NOMO-1 treated with DMSO at 0.1 percent for 48 hours (cell line): ENCODE measurements at regions not wholly inside any gene's neighbourhood (a gene's known extent, or its start where the extent isn't known, plus 50 kb on each side); places are given as distances from the start of the nearest gene placed in this dataset.
A peak's percentile ranks its signal among the peaks of the same experiment; 100 is the strongest.

Source experiments
- DNase-seq: peaks from one replicate; lab custom pipeline; 2025; ENCODE audit not compliant: unreplicated experiment; lab: John Stamatoyannopoulos, UW

DNA sequence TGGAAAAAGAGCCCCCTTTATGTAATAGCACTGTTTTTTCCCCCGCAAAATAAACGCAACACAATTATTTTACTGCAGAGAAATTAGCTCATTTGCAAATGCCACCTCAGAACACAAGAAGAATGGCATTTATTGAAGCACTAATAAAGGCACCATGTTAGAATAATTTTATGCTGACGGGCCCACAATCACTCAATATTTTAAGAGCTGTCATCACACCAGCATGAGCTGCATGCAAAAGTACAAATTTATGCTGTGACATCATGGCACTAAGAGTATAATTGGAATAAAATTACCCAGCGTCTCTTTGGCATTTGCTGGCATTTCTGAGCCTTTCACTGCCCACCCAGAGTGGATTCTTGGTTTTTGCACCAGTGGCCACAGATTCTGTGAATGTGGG is 364.6 kb downstream of the TLE4 start:
- DNase-seq: no peak

GRCh38 chr9:79929285-79929684 is 357.5 kb downstream of the TLE4 start:
- DNase-seq: no peak

DNA sequence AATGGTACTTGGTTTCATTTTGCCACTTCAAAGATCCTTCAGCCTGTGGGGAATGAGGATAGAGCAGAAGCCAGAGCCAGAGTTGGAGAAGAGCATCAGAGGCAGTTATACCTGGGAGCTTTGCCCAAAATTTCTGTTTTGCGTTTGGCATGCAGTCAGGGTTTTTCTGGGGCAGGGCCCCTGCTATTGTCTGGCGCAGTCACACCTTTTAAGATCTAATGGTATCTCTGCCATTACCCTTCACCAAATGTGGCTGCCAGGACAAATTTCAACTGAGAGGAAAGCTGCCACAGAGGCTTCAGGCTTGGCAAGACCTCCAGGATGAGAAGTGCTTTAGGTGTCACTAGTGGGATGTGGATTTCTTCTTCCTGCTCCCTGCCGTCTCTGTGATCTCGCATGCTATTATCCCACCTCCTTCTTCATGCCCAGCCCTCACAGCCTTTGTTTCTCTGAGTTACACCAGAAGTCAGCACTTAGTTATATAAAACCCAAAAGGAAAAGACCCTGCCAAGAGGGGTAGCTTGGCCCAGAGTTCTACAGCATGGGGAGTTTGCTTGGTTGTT is 357.0 kb downstream of the TLE4 start:
- no peak for DNase-seq

DNA sequence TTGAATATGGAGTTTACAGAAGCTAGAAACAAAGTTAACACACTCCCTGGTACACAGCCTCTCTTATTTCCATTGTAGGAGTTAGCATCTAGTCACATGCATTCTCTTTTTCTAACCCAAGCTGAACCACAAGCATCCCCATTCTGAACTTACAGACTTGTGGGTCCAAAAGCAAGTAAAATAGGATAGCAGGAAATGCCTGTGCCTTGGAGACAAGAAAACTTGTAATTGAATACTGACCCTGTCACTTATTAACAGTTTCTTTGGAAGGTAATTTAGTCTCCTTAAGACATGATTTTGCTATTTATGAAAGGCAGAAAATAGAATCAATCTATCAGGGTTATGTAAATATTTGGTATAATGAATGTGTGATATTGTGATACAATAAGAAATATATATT is 353.6 kb downstream of the TLE4 start:
- no peak for DNase-seq

DNA sequence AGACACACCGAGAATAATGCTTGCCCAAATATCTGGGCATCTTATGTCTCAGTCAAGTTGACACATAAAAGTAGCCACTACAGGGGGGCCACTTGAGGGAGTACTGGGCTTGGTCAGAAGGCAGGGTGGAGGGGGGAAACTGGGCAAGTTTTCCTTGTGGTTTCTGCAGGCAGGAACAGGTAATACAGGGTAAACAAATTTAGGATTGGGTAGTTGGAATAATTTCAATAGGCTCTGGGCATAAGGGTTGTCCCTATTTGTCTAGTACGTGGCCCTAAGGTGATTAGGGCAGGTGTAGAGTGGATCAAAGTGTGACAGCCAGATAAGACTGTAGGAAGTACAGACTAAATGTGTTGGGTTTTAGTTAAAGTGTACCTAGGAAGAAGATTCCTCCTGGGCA is 353.1 kb downstream of the TLE4 start:
- DNase-seq: no peak

DNA sequence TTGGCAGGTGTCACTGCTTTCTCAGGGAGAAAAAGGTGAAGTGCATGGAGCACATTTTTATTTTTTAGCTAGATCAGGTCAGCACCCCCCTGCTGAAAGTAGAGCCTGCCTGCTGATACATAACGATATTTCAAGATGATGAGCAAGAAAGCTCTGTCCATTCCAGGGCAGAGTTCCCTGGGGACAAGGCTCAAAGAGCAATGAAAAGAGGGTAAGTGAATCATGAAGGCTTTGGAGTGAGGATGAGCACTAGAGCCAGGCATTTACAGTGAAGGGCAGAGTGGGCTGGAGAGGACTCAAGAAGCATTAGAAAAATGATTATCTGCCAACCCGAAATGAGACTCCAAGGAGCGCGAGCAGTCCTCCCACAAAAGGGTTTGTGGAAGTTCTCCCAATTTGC is 345.7 kb downstream of the TLE4 start:
- DNase-seq: no peak

DNA sequence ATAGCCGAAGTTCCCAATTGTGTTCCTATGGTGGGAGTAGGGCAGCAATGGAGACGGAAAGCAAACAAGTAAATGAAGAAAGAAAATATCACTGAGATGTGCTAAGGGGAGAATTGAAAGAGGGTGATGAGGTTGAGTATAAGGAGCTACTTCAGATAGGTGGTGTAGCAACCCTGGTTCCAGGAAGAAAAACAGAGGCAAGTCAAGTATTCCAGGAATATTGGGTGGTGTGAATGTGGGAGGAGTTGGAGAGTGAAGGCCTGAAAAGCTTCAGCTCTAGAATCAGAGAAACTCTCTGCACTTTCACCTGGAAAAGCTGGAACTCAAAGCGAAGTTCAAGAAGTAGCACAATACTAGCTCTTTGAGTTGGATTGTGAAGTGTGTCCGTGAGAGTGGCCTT is 342.1 kb downstream of the TLE4 start:
- DNase-seq: no peak

DNA sequence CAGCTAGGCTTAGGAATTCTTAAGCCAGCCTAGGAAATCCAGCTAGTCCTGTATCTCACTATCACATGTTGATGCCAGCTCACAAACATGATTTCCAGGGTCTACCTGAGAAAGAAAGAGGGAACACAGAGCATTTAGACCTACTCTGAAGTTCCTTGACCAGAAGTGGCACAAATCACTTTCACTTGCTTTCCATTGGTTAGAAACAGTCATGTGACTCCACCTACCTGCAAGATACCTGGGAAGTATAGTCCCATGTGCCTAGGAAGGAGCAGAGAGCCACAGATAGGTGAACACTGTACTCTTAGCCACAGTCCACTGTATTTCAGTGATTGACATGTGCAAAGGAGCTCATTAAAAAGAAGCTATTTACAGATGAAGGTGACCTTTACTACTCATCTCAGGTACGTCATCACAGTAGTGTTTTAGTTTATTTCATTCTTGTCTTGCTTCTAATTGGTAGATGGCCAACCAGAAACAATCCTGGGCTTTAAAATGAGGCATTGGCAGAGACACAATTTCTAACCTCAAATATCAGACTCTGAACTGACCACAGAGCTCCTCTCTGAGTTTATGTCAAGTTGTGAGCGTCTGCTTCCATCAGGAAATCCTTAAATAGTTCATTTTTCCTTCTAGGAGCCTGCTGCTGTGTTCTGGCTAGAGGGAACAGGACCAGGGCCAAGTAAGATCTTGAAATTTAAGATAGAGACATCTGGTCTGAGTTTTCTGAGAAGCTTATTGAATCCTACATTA is 340.7 kb downstream of the TLE4 start:
- no peak for DNase-seq

DNA sequence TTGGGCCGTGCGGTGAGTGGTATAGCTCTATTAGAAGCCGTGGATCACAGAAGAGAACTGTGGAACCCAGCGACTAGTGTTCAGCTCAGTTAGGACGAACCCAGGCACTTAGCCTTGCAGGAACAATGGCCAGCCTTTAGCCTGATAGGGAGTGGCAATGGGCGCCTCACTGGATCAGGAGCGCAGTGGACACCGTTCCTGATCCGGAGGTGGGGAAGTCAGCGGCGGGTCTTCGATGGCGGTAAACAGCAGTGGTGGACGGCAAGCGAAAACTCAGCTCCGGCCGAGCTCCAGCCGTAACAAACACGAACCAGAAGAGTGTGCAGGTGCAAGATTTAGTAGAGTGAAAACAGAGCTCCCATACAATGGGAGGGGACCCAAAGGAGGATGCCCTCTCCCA is 340.0 kb downstream of the TLE4 start:
- DNase-seq: no peak

DNA sequence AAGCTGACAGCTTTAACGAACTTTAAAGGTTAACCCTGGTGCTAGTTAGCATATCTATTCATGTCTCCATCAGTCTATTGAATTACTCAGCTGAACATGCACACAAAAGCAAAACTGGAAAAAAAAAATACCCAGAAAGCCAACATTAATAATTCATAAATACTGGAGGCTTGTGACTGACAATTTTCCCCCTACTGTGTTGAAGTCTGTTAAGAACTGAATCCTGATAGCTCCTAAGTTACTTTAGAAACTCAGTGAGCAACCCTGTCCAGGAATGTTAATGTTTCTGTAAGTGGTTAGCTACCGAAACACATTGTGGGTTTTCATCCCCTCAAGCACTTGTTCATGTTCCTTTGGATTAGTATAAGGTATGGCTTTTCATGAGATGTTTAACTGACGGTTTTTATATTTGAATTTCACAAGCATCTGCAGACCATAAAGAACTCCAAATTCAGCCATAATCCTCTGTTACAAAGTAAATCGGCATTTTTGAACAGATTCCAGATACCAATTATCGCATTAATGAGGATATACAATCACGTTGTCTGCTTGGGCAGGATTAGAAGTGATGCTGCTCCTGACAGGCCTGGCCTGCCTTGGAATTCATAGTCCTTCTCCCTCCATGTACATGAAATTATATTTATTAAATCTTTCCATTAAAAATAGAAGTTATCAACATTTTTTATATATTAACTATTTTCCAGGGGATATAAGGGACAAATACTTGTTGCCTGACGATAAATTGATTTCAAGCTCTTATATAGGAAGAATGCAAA is 331.2 kb downstream of the TLE4 start:
- DNase-seq: no peak

DNA sequence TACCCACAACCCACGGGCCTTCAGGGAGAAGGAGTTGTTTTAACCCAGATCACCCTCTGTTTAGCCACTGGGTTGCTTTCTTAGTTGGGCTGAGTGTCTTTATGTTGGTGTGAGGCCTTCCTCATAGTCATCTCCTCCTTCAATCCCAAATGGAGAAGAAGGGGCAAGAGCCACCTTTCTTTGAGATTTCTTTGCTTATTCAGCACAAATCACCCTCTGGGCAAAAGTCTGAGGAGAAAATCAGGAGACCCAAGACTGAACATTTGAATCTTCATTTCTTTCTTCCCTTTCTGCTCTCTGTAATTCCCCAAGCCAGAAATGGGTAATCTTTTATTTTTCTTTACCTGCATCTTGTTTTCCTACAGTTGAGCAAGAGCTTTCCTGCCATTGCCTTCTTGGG is 329.0 kb downstream of the TLE4 start:
- DNase-seq: no peak

- DNase-seq: no peak
These were observed 324.7 kb downstream of the TLE4 start for GRCh38 chr9:79896390-79896980.

DNA sequence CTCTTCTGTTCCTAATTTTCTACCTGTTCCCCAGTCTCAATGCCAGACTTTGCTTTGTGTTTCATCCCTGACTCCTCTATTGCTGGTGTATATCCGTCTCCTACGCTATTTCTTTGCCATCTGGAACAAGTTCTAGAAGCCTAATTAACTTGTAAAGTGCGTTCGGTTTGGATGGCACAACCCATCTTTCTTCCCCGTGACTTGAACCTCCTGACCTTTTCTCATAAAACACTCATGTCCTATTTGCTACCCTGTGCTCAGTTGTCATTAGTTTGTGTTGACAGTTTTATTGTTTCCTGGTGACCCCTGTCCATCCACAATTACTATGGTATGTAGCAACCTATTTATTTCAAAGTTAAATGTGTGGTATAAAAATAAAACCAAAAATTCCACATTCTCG is 323.5 kb downstream of the TLE4 start:
- no peak for DNase-seq

DNA sequence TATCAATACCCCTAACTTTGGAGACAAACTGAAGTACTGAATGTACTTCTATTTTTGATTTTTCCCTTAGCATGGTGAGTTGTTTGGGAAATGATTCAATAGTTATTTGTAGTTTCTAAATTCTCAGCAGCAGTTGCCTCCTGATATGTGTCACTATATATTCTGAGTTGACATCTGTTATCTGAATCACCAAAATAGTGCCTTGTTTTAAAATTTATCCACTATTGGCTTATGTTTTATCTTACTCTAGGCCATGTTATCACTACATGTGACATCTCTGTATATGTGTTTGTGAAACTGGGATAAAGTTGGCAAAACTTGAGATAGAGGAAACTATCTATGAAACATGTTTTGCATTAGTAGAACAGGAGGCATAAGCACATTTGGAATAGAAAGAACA is 317.6 kb downstream of the TLE4 start:
- DNase-seq: no peak

DNA sequence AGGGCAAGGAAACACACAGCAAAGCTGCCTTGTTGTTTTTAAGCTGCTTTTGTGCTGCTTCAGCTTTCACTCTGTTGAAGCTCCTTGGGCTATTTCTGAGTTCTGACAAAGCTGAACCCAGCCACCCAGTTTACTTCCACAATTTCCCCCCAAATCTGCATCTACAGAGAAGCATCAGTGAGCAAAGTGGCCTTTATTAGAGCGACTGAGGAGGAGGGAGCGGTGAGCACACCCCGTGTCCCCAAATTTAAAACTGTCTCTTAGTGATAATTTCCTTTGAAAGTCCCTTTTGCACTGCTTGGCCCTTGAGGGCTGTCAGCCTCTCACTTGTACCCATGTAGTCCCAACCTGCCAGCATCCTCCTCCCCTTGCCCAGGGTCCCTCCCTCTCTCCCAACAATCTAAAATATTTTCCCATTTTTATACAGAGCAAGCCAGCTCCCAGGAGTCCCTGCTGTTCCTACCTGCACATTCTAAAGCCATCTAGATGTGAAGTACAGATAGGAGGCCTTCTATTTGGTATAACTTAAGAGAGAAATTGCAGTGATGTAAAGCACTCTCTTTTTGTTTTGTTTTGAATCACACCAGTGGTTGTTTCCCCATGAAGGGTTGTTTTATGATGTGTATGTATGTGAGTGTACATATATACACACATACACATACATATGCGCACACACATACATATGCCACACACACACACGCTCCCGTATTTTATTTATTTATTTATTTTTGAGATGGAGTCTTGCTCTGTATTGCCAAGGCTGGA is 313.5 kb downstream of the TLE4 start:
- no peak for DNase-seq

DNA sequence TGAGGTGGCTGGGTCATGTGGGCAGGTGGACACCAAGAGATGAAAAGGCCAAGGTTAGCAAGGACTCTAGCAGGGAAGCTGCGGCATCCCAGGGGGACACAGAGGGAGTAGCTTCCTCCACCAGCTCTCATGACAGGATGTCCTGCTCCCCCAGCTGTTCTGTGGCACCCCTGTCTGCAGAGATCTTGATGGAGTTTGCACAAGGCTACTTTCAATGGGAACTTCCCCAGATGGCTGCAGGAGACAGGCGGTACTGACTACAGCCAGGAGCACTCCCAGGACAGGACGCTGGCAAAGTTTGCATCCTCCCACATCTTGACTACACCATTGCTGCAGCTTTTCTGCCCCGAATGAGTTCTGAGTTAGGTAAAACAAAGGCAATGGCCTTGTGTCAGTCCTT is 312.8 kb downstream of the TLE4 start:
- no peak for DNase-seq

- no peak for DNase-seq
These were observed 311.4 kb downstream of the TLE4 start for GRCh38 chr9:79883073-79883645.

- no peak for DNase-seq
These were observed 308.9 kb downstream of the TLE4 start for GRCh38 chr9:79880626-79881025.

DNA sequence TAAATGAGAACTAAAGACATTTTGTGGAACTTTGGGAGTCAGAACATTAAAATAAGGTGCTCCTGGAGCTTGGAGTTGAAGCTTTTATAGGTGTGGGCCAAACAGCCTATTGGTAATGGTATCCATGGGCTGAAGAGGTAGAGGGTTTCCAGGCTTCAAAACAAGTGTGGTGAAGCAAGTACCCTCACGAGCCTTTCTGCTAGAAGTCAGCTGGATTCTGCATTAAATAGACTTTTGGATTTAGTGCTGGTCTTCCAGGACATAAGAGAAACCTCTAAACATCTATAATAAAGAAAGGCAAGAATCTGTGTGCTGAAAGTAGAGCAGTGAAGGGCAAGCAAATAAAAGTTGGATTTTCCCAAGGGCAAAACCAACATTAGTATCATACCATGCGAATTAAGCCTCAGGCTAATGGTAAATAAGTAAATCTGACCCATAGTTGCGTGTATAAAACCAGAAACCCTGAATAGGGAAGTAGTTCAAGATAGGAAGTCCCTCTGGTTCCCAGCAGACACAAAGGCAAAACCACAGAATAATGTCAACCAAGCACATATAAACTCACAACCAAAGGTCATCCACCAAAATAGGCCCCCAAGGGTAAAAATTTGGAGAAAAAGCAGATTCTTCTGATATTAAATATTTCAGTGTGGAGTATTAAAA is 306.3 kb downstream of the TLE4 start:
- DNase-seq: peak; percentile 65

GRCh38 chr9:79868567-79869189 is 296.9 kb downstream of the TLE4 start:
- DNase-seq: peak; percentile 82
